ENCODE measurements at regions not wholly inside any gene's neighbourhood (a gene's known extent, or its start where the extent isn't known, plus 50 kb on each side); places are given as distances from the start of the nearest gene placed in this dataset.

DNA sequence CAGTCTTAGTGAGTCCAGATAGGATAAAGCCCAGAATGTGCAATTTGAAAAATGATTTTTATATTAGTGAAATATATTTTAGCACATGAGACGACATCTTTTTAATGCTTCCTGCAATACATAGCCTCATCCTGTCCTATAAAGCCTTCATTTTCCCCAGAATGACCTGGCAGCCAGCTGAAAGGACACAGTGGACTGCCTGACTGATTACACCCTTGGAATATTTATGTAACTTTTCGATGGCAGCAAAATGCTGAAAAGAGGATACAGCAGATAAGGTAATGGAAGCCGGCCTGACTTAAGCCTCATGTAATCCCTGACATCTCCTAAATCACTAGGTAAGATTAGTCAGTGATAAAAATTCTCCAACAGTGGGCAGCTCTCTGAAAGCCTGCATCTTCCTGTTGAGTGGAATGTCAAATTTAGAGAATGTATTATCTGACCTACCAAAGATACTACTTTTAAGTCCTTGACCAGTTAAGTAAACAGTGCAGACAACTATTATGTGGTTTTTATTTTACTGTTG lies 210.7 kb upstream of the STEAP1 start:
- no peaks in the 10 kb centered on the region for H3K27me3 ChIP-seq (ENCODE audit: control insufficient read depth, low read length)
- H4K20me1 ChIP-seq (ENCODE audit: control insufficient read depth, insufficient read depth, low read depth, low read length): no peaks in the 10 kb centered on the region
- H3K4me2 ChIP-seq (ENCODE audit: low read length): no peak overlapping the region
- H3K9me2 ChIP-seq (replicated peaks; ENCODE audit: control insufficient read depth, low read length): no peaks in the 10 kb centered on the region
- no peaks in the 10 kb centered on the region for H3F3A ChIP-seq (ENCODE audit: control insufficient read depth, insufficient read depth)
- H3K4me1 ChIP-seq (ENCODE audit: control insufficient read depth, low read length): no peaks in the 10 kb centered on the region
- TF ChIP-seq EZH2phosphoT487 (IDR thresholded peaks at IDR 0.05; ENCODE audit: borderline replicate concordance, low read length): no peak
- no peak for TF ChIP-seq CTCF (IDR thresholded peaks at IDR 0.05; ENCODE audit: low read depth, low read length, poor library complexity, severe bottlenecking)
- H3K36me3 ChIP-seq (ENCODE audit: control insufficient read depth, low read length): no peaks in the 10 kb centered on the region
- H3K27ac ChIP-seq (ENCODE audit: low read depth, low read length): no peak overlapping the region
- H3K79me2 ChIP-seq (ENCODE audit: control insufficient read depth, low read length): no peaks in the 10 kb centered on the region
- H3K9me3 ChIP-seq (ENCODE audit: control insufficient read depth, insufficient read depth, low read length): no peaks in the 10 kb centered on the region
- H3K4me3 ChIP-seq (ENCODE audit: low read length): no peak overlapping the region

DNA sequence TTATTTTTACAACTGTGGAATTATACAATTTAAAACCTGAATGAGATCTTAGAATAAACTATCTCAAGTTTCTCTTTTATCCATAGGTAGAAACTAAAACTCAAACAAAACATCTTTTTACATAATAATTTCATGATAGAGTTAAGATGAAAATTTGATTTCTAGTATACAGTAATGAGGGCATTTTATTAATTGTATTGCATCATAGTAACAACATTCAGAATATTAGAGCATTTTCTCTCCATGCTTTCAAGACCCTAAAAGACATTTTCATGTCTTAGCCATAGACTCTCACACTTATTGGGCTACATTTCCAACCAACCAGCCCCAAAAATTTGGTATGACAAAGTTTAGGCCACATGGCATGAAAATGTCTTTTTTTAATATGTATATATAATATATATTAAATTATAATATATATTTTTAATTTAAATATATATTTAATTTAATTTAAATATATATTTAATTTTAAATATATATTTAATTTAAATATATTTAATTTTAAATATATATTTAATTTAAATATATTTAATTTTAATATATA lies 195.7 kb upstream of the STEAP1 start:
- H3K4me1 ChIP-seq (ENCODE audit: control insufficient read depth, low read length): no peaks in the 10 kb centered on the region
- no peak overlapping the region for H3K27ac ChIP-seq (ENCODE audit: low read depth, low read length)
- no peak overlapping the region for H3K4me3 ChIP-seq (ENCODE audit: low read length)
- no peaks in the 10 kb centered on the region for H3K79me2 ChIP-seq (ENCODE audit: control insufficient read depth, low read length)
- no peaks in the 10 kb centered on the region for H3K9me3 ChIP-seq (ENCODE audit: control insufficient read depth, insufficient read depth, low read length)
- no peaks in the 10 kb centered on the region for H3K27me3 ChIP-seq (ENCODE audit: control insufficient read depth, low read length)
- TF ChIP-seq CTCF (IDR thresholded peaks at IDR 0.05; ENCODE audit: low read depth, low read length, poor library complexity, severe bottlenecking) (no peak), EZH2phosphoT487 (IDR thresholded peaks at IDR 0.05; ENCODE audit: borderline replicate concordance, low read length) (no peak)
- no peak overlapping the region for H3K4me2 ChIP-seq (ENCODE audit: low read length)
- H3F3A ChIP-seq (ENCODE audit: control insufficient read depth, insufficient read depth): no peaks in the 10 kb centered on the region
- no peaks in the 10 kb centered on the region for H4K20me1 ChIP-seq (ENCODE audit: control insufficient read depth, insufficient read depth, low read depth, low read length)
- H3K36me3 ChIP-seq (ENCODE audit: control insufficient read depth, low read length): no peaks in the 10 kb centered on the region
- no peaks in the 10 kb centered on the region for H3K9me2 ChIP-seq (replicated peaks; ENCODE audit: control insufficient read depth, low read length)

GRCh38 chr7:89966067-89966664 lies 188.1 kb upstream of the STEAP1 start:
- Histone ChIP-seq H3F3A (ENCODE audit: control insufficient read depth, insufficient read depth) (no peaks in the 10 kb centered on the region), H3K36me3 (ENCODE audit: control insufficient read depth, low read length) (no peaks in the 10 kb centered on the region), H3K4me3 (ENCODE audit: low read length) (no peak overlapping the region), H3K27me3 (ENCODE audit: control insufficient read depth, low read length) (no peaks in the 10 kb centered on the region), H3K4me1 (ENCODE audit: control insufficient read depth, low read length) (no peaks in the 10 kb centered on the region), H3K9me2 (replicated peaks; ENCODE audit: control insufficient read depth, low read length) (no peaks in the 10 kb centered on the region), H3K27ac (ENCODE audit: low read depth, low read length) (no peak overlapping the region), H3K4me2 (ENCODE audit: low read length) (no peak overlapping the region), H3K79me2 (ENCODE audit: control insufficient read depth, low read length) (no peaks in the 10 kb centered on the region), H4K20me1 (ENCODE audit: control insufficient read depth, insufficient read depth, low read depth, low read length) (no peaks in the 10 kb centered on the region), H3K9me3 (ENCODE audit: control insufficient read depth, insufficient read depth, low read length) (no peaks in the 10 kb centered on the region)
- TF ChIP-seq CTCF (IDR thresholded peaks at IDR 0.05; ENCODE audit: low read depth, low read length, poor library complexity, severe bottlenecking) (no peak), EZH2phosphoT487 (IDR thresholded peaks at IDR 0.05; ENCODE audit: borderline replicate concordance, low read length) (no peak)
